Endodermal cell (in vitro differentiated cells): ENCODE measurements at regions not wholly inside any gene's neighbourhood (a gene's known extent, or its start where the extent isn't known, plus 50 kb on each side); places are given as distances from the start of the nearest gene placed in this dataset.

Source experiments
- DNase-seq: peaks from one replicate; pipeline ENCODE4 v3.0.0-alpha.2; 2017
- H3K27ac ChIP-seq: 2 replicates; pipeline ENCODE4 v1.5.1; 2013; ENCODE audit warnings: mild to moderate bottlenecking, low read depth, low read length, moderate library complexity
- H3K27me3 ChIP-seq: 2 replicates; pipeline ENCODE4 v1.6.1; 2013; ENCODE audit warnings: mild to moderate bottlenecking, low read length, moderate library complexity; ENCODE audit not compliant: insufficient read depth, control insufficient read depth, poor library complexity, severe bottlenecking
- H3K36me3 ChIP-seq: 2 replicates; pipeline ENCODE4 v1.7.0; 2013; ENCODE audit warnings: mild to moderate bottlenecking, low read length, moderate library complexity; ENCODE audit not compliant: control insufficient read depth, insufficient read depth
- H3K4me1 ChIP-seq: one replicate; pipeline ENCODE4 v1.7.0; 2013; ENCODE audit warnings: low read length; ENCODE audit not compliant: control insufficient read depth, insufficient read depth
- H3K4me3 ChIP-seq: 2 replicates; pipeline ENCODE4 v1.5.1; 2013; ENCODE audit warnings: mild to moderate bottlenecking, low read length, moderate library complexity
- H3K9ac ChIP-seq: 2 replicates; pipeline ENCODE4 v1.6.1; 2013; ENCODE audit warnings: mild to moderate bottlenecking, low read length, moderate library complexity; ENCODE audit not compliant: poor library complexity, severe bottlenecking; ENCODE audit errors: extremely low read depth
- H3K9me3 ChIP-seq: 2 replicates; pipeline ENCODE4 v1.6.1; 2013; ENCODE audit warnings: mild to moderate bottlenecking, low read length, moderate library complexity; ENCODE audit not compliant: control insufficient read depth
- H3K27ac Mint-ChIP-seq: 2 replicates; pipeline ENCODE4 v1.8.0; 2020; ENCODE audit warnings: mixed read lengths
- H3K27me3 Mint-ChIP-seq: 2 replicates; pipeline ENCODE4 v1.8.0; 2021; ENCODE audit warnings: mild to moderate bottlenecking, mixed read lengths; ENCODE audit not compliant: insufficient read depth
- H3K36me3 Mint-ChIP-seq: 2 replicates; pipeline ENCODE4 v1.8.0; 2020; ENCODE audit warnings: low read depth, mixed read lengths
- H3K4me1 Mint-ChIP-seq: 2 replicates; pipeline ENCODE4 v1.8.0; 2020; ENCODE audit warnings: mixed read lengths
- H3K4me3 Mint-ChIP-seq: 2 replicates; pipeline ENCODE4 v1.8.0; 2020; ENCODE audit warnings: mild to moderate bottlenecking, moderate library complexity, mixed read lengths
- H3K9me3 Mint-ChIP-seq: 2 replicates; pipeline ENCODE4 v1.8.0; 2020; ENCODE audit warnings: mild to moderate bottlenecking, mixed read lengths
- WGBS, 2 experiments: methylation state at CpG; one replicate each; pipeline versions ENCODE4 v1.1.5 to v1.1.7; 2013; ENCODE audit warnings: missing lambda C conversion rate in 2 of 2, mixed read lengths in 1 of 2; ENCODE audit not compliant: insufficient coverage in 1 of 2, insufficient read length in 1 of 2; 5-methylcytosine and 5-hydroxymethylcytosine counted together
- TF ChIP-seq, protein P1 (sequence below): fragments of 200-600 bp; sonication (generic); conservative IDR thresholded peaks from 2 replicates; pipeline ENCODE4 v1.5.0; 2021; ENCODE audit warnings: antibody characterized with exemption, mild to moderate bottlenecking

DNA sequence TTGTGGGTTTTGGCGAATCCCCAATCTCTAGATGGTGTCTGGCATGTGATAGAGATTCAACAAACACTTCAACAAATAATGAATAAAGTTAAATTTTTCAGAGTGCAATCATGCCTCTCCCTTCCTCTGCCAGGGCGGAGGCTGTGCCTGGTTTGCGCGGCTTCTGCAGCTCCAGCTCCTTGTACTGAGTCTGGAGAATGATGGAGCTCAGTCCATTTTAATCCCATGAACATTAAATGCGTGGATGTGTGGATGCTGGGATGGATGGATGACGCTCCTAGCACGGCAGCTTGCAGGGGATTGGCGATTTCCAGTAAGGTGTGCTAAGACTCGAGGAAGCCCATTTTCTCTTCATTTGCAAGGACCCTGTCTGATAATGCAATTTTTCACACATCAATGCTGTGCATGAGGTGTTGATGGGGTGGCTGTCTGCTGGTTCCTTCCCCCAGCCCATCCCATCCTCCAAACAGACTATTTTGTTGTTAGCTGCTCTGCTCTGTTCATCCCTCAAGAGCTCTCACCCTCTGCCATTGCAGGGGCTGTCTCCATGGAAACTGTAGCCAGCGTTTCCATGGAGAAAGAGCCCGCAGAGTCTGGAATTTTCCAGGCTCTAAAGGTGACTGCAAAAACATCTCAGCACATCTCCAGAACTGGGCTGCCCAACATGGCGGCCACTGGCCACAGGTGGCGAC lies 92.6 kb upstream of the PEG3 start:
- Histone ChIP-seq H3K4me3 (no peak overlapping the region), H3K9ac (no peak overlapping the region), H3K4me1 (no peaks in the 10 kb centered on the region), H3K9me3 (peaks cover 91% of the 10 kb centered on the region), H3K27ac (no peak overlapping the region), H3K27me3 (no peaks in the 10 kb centered on the region), H3K36me3 (no peaks in the 10 kb centered on the region)
- 66 to 74% methylated on average over 6 to 9 of the region's 13 CpGs for WGBS, 2 experiments
- no peak overlapping the region for H3K4me3 Mint-ChIP-seq
- TF ChIP-seq, protein P1, sequence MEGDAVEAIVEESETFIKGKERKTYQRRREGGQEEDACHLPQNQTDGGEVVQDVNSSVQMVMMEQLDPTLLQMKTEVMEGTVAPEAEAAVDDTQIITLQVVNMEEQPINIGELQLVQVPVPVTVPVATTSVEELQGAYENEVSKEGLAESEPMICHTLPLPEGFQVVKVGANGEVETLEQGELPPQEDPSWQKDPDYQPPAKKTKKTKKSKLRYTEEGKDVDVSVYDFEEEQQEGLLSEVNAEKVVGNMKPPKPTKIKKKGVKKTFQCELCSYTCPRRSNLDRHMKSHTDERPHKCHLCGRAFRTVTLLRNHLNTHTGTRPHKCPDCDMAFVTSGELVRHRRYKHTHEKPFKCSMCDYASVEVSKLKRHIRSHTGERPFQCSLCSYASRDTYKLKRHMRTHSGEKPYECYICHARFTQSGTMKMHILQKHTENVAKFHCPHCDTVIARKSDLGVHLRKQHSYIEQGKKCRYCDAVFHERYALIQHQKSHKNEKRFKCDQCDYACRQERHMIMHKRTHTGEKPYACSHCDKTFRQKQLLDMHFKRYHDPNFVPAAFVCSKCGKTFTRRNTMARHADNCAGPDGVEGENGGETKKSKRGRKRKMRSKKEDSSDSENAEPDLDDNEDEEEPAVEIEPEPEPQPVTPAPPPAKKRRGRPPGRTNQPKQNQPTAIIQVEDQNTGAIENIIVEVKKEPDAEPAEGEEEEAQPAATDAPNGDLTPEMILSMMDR, result no peak
- no peaks in the 10 kb centered on the region for H3K36me3 Mint-ChIP-seq
- peaks cover 95% of the 10 kb centered on the region for H3K9me3 Mint-ChIP-seq
- H3K27ac Mint-ChIP-seq, result no peak overlapping the region
- DNase-seq, result no peak
- H3K4me1 Mint-ChIP-seq, result no peaks in the 10 kb centered on the region
- no peaks in the 10 kb centered on the region for H3K27me3 Mint-ChIP-seq

DNA sequence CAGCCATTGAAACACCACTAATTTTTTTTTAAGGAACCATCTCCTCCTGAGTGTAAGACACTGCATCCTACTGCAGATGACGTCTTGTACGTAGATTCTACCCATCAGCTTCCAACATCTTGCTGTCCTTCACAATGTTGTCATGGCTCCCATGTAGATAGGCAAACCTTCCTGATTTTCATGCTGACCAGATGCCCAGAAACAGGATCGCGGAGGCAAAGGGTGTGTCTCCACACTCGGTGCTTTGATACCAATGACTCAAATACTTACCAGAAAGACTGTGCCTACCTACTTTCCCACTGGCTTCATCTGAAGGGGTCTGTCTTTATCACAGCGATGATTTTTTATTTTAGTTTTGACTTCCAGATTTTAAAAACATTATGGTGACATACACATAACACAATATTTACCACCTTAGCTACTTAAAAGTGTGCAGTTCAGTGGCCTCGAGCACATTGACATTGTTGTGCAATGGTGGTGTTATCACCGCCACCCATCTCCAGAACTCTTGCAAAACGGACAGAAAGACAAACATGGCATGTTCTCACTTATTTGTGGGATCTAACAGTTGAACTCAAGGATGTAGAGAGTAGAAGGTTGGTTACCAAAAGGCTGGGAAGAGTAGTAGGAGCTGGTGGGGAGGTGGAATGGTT lies 94.0 kb upstream of the PEG3 start:
- Mint-ChIP-seq H3K4me1 (no peaks in the 10 kb centered on the region), H3K27ac (no peak overlapping the region), H3K9me3 (peaks cover 95% of the 10 kb centered on the region), H3K27me3 (no peaks in the 10 kb centered on the region), H3K4me3 (no peak overlapping the region), H3K36me3 (no peaks in the 10 kb centered on the region)
- DNase-seq, result no peak
- H3K36me3 ChIP-seq, result no peaks in the 10 kb centered on the region
- no peak overlapping the region for H3K27ac ChIP-seq
- peaks cover 90% of the 10 kb centered on the region for H3K9me3 ChIP-seq
- WGBS, 2 experiments, result 73 to 85% methylated on average over 6 to 9 of the region's 9 CpGs
- no peaks in the 10 kb centered on the region for H3K4me1 ChIP-seq
- TF ChIP-seq, protein P1, result no peak
- no peak overlapping the region for H3K9ac ChIP-seq
- H3K4me3 ChIP-seq, result no peak overlapping the region
- no peaks in the 10 kb centered on the region for H3K27me3 ChIP-seq

DNA sequence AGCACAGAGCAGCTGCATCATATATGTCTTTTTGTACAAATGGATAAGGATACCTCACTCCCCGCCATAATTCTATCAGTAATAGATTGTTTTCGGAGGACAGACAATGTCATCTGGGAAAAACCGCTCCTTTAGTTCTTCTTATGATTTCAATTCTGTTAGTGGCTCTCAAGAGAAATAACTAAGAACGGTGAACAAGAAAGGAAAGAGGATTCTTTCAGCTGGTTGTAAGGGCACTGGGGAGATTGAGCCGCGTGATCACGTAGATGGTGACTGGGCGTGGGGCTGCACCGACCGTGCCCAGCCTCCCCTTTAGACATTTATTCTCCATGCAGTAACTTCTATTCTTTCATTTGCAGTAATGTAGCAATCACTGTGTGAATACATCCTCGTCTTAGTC lies 99.4 kb upstream of the PEG3 start:
- no peak overlapping the region for H3K4me3 Mint-ChIP-seq
- H3K36me3 Mint-ChIP-seq, result no peaks in the 10 kb centered on the region
- peaks cover 93% of the 10 kb centered on the region for H3K9me3 Mint-ChIP-seq
- TF ChIP-seq, protein P1, result no peak
- no peak overlapping the region for H3K4me3 ChIP-seq
- H3K4me1 Mint-ChIP-seq, result no peaks in the 10 kb centered on the region
- DNase-seq, result no peak
- H3K27me3 ChIP-seq, result no peaks in the 10 kb centered on the region
- H3K9me3 ChIP-seq, result peaks cover 75% of the 10 kb centered on the region
- H3K4me1 ChIP-seq, result no peaks in the 10 kb centered on the region
- no peaks in the 10 kb centered on the region for H3K27me3 Mint-ChIP-seq
- no peak overlapping the region for H3K27ac Mint-ChIP-seq
- no peak overlapping the region for H3K27ac ChIP-seq
- WGBS, 2 experiments, result 84 to 85% methylated on average over 9 to 11 of the region's 11 CpGs
- H3K9ac ChIP-seq, result no peak overlapping the region
- no peaks in the 10 kb centered on the region for H3K36me3 ChIP-seq
